ENCODE measurements at regions not wholly inside any gene's neighbourhood (a gene's known extent, or its start where the extent isn't known, plus 50 kb on each side); places are given as distances from the start of the nearest gene placed in this dataset.
"Not testable (repeated sequence)": the region's sequence is repeated elsewhere in the genome, so short reads cannot be mapped to it uniquely, and the experiment has no call there.

DNA sequence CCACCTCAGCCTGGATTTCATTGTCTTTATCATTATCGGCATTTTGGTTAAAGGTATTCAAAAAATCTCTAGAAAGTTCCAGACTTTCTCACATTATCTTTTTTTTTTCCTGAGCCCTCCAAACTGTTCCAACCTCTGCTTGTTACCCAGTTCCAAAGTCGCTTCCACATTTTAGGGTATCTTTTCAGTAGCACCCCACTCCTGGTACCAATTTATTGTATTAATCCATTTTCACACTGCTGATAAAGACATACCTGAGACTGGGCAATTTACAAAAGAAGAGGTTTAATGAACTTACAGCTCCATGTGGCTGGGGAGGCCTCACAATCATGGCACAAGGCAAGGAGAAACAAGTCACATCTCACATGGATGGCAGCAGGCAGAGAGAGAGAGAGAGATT, 145.5 kb upstream of the SSTR1 start:
- TF ChIP-seq, protein P1, sequence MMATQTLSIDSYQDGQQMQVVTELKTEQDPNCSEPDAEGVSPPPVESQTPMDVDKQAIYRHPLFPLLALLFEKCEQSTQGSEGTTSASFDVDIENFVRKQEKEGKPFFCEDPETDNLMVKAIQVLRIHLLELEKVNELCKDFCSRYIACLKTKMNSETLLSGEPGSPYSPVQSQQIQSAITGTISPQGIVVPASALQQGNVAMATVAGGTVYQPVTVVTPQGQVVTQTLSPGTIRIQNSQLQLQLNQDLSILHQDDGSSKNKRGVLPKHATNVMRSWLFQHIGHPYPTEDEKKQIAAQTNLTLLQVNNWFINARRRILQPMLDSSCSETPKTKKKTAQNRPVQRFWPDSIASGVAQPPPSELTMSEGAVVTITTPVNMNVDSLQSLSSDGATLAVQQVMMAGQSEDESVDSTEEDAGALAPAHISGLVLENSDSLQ (IDR thresholded peaks at IDR 0.05), result not testable (repeated sequence)
- not testable (repeated sequence) for TF ChIP-seq BHLHE40 (IDR thresholded peaks at IDR 0.05; ENCODE audit: borderline replicate concordance); ELF4 (IDR thresholded peaks at IDR 0.05); FOXK2 (IDR thresholded peaks at IDR 0.05); FOXA1 (IDR thresholded peaks at IDR 0.05); SP1 (IDR thresholded peaks at IDR 0.05); SUZ12 (IDR thresholded peaks at IDR 0.05); FOXM1 (IDR thresholded peaks at IDR 0.05; ENCODE audit: borderline replicate concordance); TARDBP (IDR thresholded peaks at IDR 0.05)

All from HEK293T (cell line).